ENCODE measurements at regions not wholly inside any gene's neighbourhood (a gene's known extent, or its start where the extent isn't known, plus 50 kb on each side); places are given as distances from the start of the nearest gene placed in this dataset.

DNA sequence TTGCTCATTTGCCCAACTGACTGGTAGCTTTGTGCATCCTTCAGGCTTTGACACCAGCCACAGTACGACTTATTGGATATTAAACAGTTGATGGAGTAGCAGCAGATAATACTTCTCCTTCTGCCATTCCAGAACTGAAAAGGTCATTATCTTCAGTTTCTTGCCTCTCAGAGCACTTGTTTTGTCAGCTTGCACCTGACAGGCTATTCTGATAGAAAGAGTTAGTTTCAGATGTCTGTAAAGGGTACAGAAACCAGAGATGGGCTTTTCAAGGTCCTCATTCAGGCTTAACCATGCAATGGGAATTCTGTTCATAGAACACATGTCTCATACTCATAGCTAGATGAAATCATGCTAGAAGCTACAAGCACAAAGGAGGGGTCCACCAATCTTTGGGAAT is 367.2 kb downstream of the OTOL1 start:
- TF ChIP-seq CTCF (conservative IDR thresholded peaks at IDR 0.05 in 1 of 2, IDR thresholded peaks at IDR 0.05 in 1 of 2; ENCODE audit: low read depth in 1 of 2, low read length in 2 of 2) (no peak), EZH2 (IDR thresholded peaks at IDR 0.05; ENCODE audit: low read length, missing control alignments) (no peak)
